ENCODE measurements at regions not wholly inside any gene's neighbourhood (a gene's known extent, or its start where the extent isn't known, plus 50 kb on each side); places are given as distances from the start of the nearest gene placed in this dataset.
"Not testable (repeated sequence)": the region's sequence is repeated elsewhere in the genome, so short reads cannot be mapped to it uniquely, and the experiment has no call there.

- TF ChIP-seq CTCF, POLR2A (IDR thresholded peaks at IDR 0.05): not testable (repeated sequence)
Measured at GRCh38 chr11:134955970-134956369, 543.9 kb upstream of the B3GAT1 start.

All from lower leg skin (tissue), 3 donors.